ENCODE measurements at regions not wholly inside any gene's neighbourhood (a gene's known extent, or its start where the extent isn't known, plus 50 kb on each side); places are given as distances from the start of the nearest gene placed in this dataset.

DNA sequence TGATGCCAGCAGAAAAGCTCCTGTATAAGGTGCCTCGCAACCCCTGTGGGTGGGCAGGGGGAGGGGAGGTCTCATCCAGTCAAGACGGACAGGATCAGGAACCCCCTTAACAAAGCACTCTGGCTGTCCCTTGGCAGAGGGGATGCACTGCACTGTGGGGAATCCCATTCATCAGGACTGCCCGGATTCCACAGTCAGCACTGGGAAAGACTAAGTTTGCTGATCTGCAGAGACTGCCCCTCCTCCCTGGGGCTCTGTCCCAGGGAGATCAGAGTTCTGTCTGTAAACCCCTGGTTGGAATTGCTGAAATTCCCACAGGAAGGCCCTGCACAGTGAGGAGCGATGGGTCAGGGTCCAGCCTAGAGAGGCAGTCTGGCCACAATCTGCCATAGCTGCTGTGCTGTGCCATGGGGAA is 149.5 kb upstream of the RBBP8 start:
- no peak overlapping the region for H2AFZ ChIP-seq (ENCODE audit: low read length)
- TF ChIP-seq, protein P1, sequence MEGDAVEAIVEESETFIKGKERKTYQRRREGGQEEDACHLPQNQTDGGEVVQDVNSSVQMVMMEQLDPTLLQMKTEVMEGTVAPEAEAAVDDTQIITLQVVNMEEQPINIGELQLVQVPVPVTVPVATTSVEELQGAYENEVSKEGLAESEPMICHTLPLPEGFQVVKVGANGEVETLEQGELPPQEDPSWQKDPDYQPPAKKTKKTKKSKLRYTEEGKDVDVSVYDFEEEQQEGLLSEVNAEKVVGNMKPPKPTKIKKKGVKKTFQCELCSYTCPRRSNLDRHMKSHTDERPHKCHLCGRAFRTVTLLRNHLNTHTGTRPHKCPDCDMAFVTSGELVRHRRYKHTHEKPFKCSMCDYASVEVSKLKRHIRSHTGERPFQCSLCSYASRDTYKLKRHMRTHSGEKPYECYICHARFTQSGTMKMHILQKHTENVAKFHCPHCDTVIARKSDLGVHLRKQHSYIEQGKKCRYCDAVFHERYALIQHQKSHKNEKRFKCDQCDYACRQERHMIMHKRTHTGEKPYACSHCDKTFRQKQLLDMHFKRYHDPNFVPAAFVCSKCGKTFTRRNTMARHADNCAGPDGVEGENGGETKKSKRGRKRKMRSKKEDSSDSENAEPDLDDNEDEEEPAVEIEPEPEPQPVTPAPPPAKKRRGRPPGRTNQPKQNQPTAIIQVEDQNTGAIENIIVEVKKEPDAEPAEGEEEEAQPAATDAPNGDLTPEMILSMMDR (conservative IDR thresholded peaks at IDR 0.05; ENCODE audit: low read length): no peak
- TF ChIP-seq EZH2phosphoT487 (IDR thresholded peaks at IDR 0.05; ENCODE audit: borderline replicate concordance): no peak

DNA sequence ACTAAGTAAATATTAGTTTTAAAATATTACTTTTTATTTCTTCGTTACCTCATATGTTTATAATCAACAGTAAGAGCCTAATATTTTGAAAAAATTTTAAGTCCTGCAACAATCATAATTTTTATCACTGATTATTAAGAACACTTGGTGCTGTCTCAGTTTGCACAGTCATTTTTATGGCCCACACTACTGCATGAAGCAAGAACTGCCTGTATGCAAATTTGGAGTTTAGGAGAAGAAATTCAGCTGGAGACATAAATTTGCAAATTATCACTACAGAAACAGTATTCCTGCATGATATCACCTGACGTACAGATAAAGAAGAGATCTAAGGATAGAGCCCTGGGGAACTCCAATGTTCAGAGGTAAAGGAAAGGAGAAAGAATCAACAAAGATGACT is 144.1 kb upstream of the RBBP8 start:
- Histone ChIP-seq H3F3A (ENCODE audit: low read depth) (no peaks in the 10 kb centered on the region), H2AFZ (ENCODE audit: low read length) (no peak overlapping the region), H3K9ac (ENCODE audit: low read depth, low read length, poor library complexity, severe bottlenecking) (no peak overlapping the region), H3K4me2 (ENCODE audit: low read depth, low read length, poor library complexity, severe bottlenecking) (no peak overlapping the region), H3K79me2 (ENCODE audit: insufficient read depth, low read length) (no peaks in the 10 kb centered on the region), H3K4me3 (ENCODE audit: low read length, poor library complexity, severe bottlenecking) (no peak overlapping the region), H3K36me3 (ENCODE audit: insufficient read depth, low read length) (no peaks in the 10 kb centered on the region), H4K20me1 (ENCODE audit: insufficient read depth, low read length, poor library complexity, severe bottlenecking) (no peaks in the 10 kb centered on the region), H3K9me2 (replicated peaks; ENCODE audit: low read depth, low read length) (no peaks in the 10 kb centered on the region), H3K4me1 (ENCODE audit: insufficient read depth, low read length, poor library complexity, severe bottlenecking) (no peaks in the 10 kb centered on the region), H3K27me3 (ENCODE audit: insufficient read depth, low read length, poor library complexity, severe bottlenecking) (no peaks in the 10 kb centered on the region), H3K9me3 (ENCODE audit: insufficient read depth, low read depth, low read length) (no peaks in the 10 kb centered on the region)
- TF ChIP-seq EZH2phosphoT487 (IDR thresholded peaks at IDR 0.05; ENCODE audit: borderline replicate concordance): no peak
- TF ChIP-seq, protein P1 (conservative IDR thresholded peaks at IDR 0.05; ENCODE audit: low read length): no peak

More for the DNA sequence above, 149.5 kb upstream of the RBBP8 start:
- no peak overlapping the region for H3K4me3 ChIP-seq (ENCODE audit: low read length, poor library complexity, severe bottlenecking)
- H3K9ac ChIP-seq (ENCODE audit: low read depth, low read length, poor library complexity, severe bottlenecking): no peak overlapping the region
- H4K20me1 ChIP-seq (ENCODE audit: insufficient read depth, low read length, poor library complexity, severe bottlenecking): no peaks in the 10 kb centered on the region
- H3K4me2 ChIP-seq (ENCODE audit: low read depth, low read length, poor library complexity, severe bottlenecking): no peak overlapping the region
- H3K4me1 ChIP-seq (ENCODE audit: insufficient read depth, low read length, poor library complexity, severe bottlenecking): no peaks in the 10 kb centered on the region
- H3K27me3 ChIP-seq (ENCODE audit: insufficient read depth, low read length, poor library complexity, severe bottlenecking): no peaks in the 10 kb centered on the region
- no peaks in the 10 kb centered on the region for H3F3A ChIP-seq (ENCODE audit: low read depth)
- no peaks in the 10 kb centered on the region for H3K79me2 ChIP-seq (ENCODE audit: insufficient read depth, low read length)
- H3K9me3 ChIP-seq (ENCODE audit: insufficient read depth, low read depth, low read length): no peaks in the 10 kb centered on the region
- no peaks in the 10 kb centered on the region for H3K36me3 ChIP-seq (ENCODE audit: insufficient read depth, low read length)
- H3K9me2 ChIP-seq (replicated peaks; ENCODE audit: low read depth, low read length): no peaks in the 10 kb centered on the region

GRCh38 chr18:22789600-22789999 is 143.5 kb upstream of the RBBP8 start:
- no peak for TF ChIP-seq EZH2phosphoT487 (IDR thresholded peaks at IDR 0.05; ENCODE audit: borderline replicate concordance)
- no peak overlapping the region for H2AFZ ChIP-seq (ENCODE audit: low read length)

DNA sequence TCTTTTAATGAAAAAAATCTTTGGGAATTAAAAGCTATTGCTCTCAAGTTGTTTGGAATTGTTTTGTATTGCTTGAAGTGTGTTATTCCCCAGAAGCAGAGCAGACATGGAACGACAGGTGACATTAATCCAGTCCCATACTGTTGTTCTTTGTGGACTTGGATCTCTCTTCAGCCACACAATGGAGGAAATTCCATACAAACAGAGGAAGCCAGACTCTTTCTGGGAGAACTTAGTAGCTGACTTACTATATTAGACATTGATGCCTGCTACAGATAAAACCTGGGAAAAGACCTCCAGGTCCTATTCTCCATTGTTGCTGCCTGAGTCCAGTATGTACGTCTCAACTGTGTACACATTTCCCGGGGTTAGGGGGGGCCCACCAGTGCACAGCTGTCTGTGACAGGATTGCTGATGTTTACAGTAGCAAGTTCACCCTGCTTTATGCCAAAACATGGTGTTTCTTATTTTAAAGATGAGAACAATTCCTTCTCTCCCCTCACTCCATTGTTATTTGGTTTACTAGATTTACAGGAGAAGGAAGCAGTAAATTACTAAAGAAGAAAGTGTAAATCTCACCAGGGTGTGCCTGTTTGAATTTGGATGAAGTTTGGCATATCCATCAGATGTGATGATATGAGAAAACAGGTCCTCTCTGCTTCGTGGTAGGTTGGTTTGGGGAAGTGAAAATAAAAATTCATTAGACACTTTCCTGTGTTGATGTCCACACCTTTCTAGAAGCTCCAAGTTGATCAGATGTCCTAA is 142.4 kb upstream of the RBBP8 start:
- Histone ChIP-seq H3K4me2 (ENCODE audit: low read depth, low read length, poor library complexity, severe bottlenecking) (no peak overlapping the region), H4K20me1 (ENCODE audit: insufficient read depth, low read length, poor library complexity, severe bottlenecking) (no peaks in the 10 kb centered on the region), H3K9me2 (replicated peaks; ENCODE audit: low read depth, low read length) (no peaks in the 10 kb centered on the region), H2AFZ (ENCODE audit: low read length) (no peak overlapping the region), H3K36me3 (ENCODE audit: insufficient read depth, low read length) (no peaks in the 10 kb centered on the region), H3K9ac (ENCODE audit: low read depth, low read length, poor library complexity, severe bottlenecking) (no peak overlapping the region), H3K9me3 (ENCODE audit: insufficient read depth, low read depth, low read length) (no peaks in the 10 kb centered on the region), H3K4me3 (ENCODE audit: low read length, poor library complexity, severe bottlenecking) (no peak overlapping the region), H3K79me2 (ENCODE audit: insufficient read depth, low read length) (no peaks in the 10 kb centered on the region), H3F3A (ENCODE audit: low read depth) (no peaks in the 10 kb centered on the region), H3K4me1 (ENCODE audit: insufficient read depth, low read length, poor library complexity, severe bottlenecking) (no peaks in the 10 kb centered on the region), H3K27me3 (ENCODE audit: insufficient read depth, low read length, poor library complexity, severe bottlenecking) (no peaks in the 10 kb centered on the region)
- TF ChIP-seq, protein P1 (conservative IDR thresholded peaks at IDR 0.05; ENCODE audit: low read length): no peak
- no peak for TF ChIP-seq EZH2phosphoT487 (IDR thresholded peaks at IDR 0.05; ENCODE audit: borderline replicate concordance)

More at GRCh38 chr18:22789600-22789999, 143.5 kb upstream of the RBBP8 start:
- Histone ChIP-seq H3K9me2 (replicated peaks; ENCODE audit: low read depth, low read length) (no peaks in the 10 kb centered on the region), H3K4me1 (ENCODE audit: insufficient read depth, low read length, poor library complexity, severe bottlenecking) (no peaks in the 10 kb centered on the region), H3K9ac (ENCODE audit: low read depth, low read length, poor library complexity, severe bottlenecking) (no peak overlapping the region), H3K27me3 (ENCODE audit: insufficient read depth, low read length, poor library complexity, severe bottlenecking) (no peaks in the 10 kb centered on the region), H3K4me3 (ENCODE audit: low read length, poor library complexity, severe bottlenecking) (no peak overlapping the region), H3K36me3 (ENCODE audit: insufficient read depth, low read length) (no peaks in the 10 kb centered on the region), H3K79me2 (ENCODE audit: insufficient read depth, low read length) (no peaks in the 10 kb centered on the region), H3K9me3 (ENCODE audit: insufficient read depth, low read depth, low read length) (no peaks in the 10 kb centered on the region), H4K20me1 (ENCODE audit: insufficient read depth, low read length, poor library complexity, severe bottlenecking) (no peaks in the 10 kb centered on the region), H3F3A (ENCODE audit: low read depth) (no peaks in the 10 kb centered on the region), H3K4me2 (ENCODE audit: low read depth, low read length, poor library complexity, severe bottlenecking) (no peak overlapping the region)
